GM12865 (cell line): ENCODE measurements at regions not wholly inside any gene's neighbourhood (a gene's known extent, or its start where the extent isn't known, plus 50 kb on each side); places are given as distances from the start of the nearest gene placed in this dataset.

Experiments used
- DNase-seq: peaks from one replicate; pipeline ENCODE4 v3.0.0; 2010; ENCODE audit warnings: low read depth
- H3K4me3 ChIP-seq: 2 replicates; pipeline ENCODE4 v1.5.1; 2011; ENCODE audit warnings: mild to moderate bottlenecking, low read depth, low read length, control low read depth
- CTCF ChIP-seq: IDR thresholded peaks from 2 replicates; pipeline ENCODE4 v1.5.1; 2011; ENCODE audit warnings: low read length, control low read depth, low read depth, inconsistent platforms; ENCODE audit not compliant: insufficient read depth; ENCODE audit errors: missing control alignments

GRCh38 chr15:95605098-95605497 is 725.4 kb upstream of the NR2F2 start:
- no peak for TF ChIP-seq CTCF
- no peak for DNase-seq
- no peak overlapping the region for H3K4me3 ChIP-seq

- DNase-seq, result no peak
- TF ChIP-seq CTCF, result no peak
- H3K4me3 ChIP-seq, result no peak overlapping the region
Measured at GRCh38 chr15:95606551-95606950, 723.9 kb upstream of the NR2F2 start.

GRCh38 chr15:95608371-95608770 is 722.1 kb upstream of the NR2F2 start:
- DNase-seq, result no peak
- no peak overlapping the region for H3K4me3 ChIP-seq
- TF ChIP-seq CTCF, result no peak

GRCh38 chr15:95609096-95609495 is 721.4 kb upstream of the NR2F2 start:
- no peak overlapping the region for H3K4me3 ChIP-seq
- no peak for DNase-seq
- TF ChIP-seq CTCF, result no peak

- no peak for DNase-seq
- no peak overlapping the region for H3K4me3 ChIP-seq
- no peak for TF ChIP-seq CTCF
Measured at GRCh38 chr15:95610945-95611344, 719.6 kb upstream of the NR2F2 start.

- TF ChIP-seq CTCF, result no peak
- DNase-seq, result no peak
Measured at GRCh38 chr15:95615436-95615835, 715.1 kb upstream of the NR2F2 start.

GRCh38 chr15:95616306-95616705 is 714.2 kb upstream of the NR2F2 start:
- no peak overlapping the region for H3K4me3 ChIP-seq
- DNase-seq, result no peak
- no peak for TF ChIP-seq CTCF

More at GRCh38 chr15:95615436-95615835, 715.1 kb upstream of the NR2F2 start:
- H3K4me3 ChIP-seq, result no peak overlapping the region
